GM21723 (cell line): ENCODE measurements at regions not wholly inside any gene's neighbourhood (a gene's known extent, or its start where the extent isn't known, plus 50 kb on each side); places are given as distances from the start of the nearest gene placed in this dataset.
"Not testable (repeated sequence)": the region's sequence is repeated elsewhere in the genome, so short reads cannot be mapped to it uniquely, and the experiment has no call there.

ENCODE experiments used
- ATAC-seq: cut with Tn5 transposase; IDR thresholded peaks from one replicate; pipeline ENCODE4 v1.9.1; 2021; ENCODE audit warnings: mild to moderate bottlenecking, moderate library complexity; ENCODE audit not compliant: unreplicated experiment

DNA sequence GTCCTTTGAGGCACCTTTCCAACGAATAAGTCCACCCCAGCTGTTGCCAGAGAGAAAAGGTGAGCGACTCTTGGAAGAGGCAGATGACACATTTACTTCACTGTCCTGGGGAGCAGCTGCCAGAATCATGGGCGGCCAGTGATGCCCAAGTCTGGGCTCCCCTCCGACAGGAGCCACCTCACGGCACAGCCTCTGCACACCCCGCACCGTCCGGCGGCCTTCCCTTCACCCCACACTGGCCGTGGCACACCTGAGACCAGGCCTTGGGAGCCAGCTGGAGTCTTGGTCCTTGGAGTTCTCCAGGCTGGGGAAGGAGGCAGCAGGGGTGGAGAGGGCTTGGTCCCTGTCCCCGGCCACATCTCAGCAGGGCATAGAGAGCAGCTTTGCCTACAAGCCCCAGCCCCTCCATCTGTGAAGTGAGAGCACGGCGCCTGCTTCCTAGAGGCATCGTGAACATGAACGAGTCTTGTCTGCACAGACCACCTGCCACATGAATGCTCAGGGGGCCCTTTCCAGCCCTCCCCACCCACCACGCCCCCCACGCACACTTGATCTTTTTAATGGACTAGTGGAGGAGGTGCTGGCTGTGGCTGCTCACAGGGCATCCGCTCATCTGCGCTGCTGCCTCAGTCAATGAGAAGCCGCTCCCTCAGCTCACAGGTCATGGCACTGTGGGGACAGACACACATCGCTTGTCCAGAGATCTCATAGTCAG lies 400.2 kb upstream of the MYT1L start:
- no peak for ATAC-seq

DNA sequence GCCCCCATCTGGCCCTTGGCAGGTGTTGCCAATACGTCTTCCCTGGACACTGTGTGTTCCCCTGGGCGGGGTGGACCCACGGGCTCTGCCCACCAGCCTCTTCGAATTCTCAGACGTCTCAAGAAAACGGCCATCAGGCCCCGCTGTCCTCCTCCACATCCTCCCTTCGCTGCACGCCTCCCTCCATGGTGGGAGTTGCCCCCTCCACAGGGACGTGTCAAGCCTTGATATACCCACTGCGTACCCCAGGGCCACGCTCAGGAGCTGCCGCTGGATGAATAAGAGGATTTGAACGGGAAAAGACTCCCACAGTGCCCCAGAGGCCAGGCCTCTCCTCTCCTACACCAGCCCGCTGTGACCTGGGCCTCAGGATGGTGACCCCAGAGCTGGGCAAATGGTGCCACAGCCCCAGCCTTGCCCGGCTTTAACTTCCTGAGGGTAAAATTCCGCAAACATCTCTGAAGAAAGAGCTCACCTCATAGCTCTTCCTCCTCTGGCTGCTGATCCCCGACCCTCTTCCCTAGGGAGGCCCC lies 399.3 kb upstream of the MYT1L start:
- no peak for ATAC-seq

DNA sequence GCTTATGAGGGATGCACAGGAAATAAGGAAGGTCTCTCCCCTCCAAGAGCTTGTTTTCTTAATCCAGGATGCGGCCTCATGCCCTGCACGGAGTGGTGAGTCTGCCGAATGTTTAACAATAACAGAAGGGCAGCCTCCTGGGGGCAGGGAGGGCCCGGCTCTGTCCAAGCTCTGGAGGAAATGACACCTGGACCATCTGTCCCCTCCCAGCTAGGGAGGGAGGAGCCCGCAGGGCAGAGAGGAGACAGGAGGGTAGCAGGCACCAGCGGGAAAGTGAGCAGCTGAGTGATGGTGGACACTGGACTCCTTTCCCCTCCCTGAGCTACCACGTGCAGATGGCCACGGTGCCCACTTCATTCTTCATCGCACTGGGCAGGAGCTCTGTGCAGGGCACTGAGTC lies 398.2 kb upstream of the MYT1L start:
- ATAC-seq, result no peak

DNA sequence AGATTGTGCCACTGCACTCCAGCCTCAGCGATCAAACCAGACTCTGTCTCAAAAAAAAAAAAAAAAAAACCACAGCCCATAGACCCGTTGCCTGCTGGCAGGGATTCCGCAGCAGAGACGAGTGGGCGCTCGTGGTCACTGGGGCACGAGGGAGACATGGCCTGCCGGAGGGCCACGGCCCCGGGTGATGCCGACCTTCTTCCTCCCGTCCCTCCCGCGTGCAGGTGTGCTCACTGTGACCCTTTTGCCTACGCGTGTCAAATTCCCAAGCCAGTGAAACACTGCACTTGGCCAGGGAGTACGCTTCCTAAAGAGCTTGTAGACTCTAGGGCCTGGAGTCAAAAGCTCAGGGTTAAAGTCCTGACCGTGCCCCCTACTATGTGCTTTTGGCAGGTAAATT lies 397.6 kb upstream of the MYT1L start:
- no peak for ATAC-seq

DNA sequence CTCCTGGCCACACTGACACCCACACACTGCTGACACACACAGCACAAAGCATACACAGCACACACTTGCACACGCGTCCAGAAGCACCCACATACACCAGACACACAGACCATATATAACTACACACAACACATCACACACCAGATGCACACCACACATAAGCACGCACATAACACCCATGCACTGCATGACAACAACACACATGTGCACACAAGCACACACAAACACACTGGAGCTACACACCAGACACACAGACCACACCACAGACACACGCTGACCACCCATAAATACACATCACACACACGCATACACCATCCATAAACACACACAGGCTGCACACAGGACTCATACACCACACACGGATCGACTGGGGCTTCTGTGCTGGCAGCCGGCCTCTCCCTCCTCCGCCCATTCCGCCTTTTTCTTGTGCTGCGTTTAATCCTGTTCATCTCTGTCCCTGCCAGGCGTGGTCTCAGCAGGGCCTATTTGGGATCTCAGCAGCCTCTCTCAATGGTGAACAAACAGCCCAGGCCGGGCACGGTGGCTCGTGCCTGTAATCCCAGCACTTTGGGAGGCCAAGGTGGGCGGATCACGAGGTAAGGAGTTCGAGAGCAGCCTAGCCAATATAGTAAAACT lies 396.9 kb upstream of the MYT1L start:
- ATAC-seq, result no peak

DNA sequence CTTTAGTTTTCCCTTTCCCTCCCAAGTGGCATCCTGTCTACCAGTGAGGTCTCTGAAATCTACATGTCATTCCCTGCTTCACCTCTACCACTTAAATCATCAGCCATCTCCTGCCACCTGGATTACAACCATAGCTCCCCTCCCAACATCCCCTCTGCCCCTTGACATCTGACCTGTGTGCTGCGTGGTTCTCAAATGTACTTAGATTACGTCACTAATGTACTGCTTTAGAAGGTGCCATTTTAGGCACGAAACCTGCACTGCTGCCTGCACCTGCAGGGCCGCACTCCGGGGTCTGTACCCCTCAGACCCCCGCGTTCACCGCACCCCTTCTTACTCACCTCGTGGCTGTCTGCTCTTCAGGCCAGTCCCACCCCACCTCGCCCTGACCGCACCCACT lies 395.1 kb upstream of the MYT1L start:
- ATAC-seq, result no peak

DNA sequence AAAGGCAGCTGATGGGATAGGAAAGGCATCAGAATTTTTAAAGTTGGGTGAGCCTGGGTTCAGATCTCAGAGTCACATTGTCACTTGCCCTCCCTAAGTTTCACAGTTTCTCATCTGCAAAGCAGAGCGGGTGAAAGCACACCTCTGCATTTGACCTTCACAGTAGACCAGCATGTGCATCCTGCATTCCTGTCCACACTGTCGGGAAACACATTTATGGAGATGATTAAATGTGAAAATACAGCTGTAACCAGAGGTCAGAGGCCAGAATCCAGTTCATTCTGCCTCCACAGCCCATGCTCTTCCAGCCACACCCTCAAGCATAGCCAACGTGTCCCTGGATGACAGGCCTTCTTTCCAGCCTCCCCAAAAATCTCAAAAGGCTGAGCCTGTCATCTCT lies 392.0 kb upstream of the MYT1L start:
- ATAC-seq, result no peak

DNA sequence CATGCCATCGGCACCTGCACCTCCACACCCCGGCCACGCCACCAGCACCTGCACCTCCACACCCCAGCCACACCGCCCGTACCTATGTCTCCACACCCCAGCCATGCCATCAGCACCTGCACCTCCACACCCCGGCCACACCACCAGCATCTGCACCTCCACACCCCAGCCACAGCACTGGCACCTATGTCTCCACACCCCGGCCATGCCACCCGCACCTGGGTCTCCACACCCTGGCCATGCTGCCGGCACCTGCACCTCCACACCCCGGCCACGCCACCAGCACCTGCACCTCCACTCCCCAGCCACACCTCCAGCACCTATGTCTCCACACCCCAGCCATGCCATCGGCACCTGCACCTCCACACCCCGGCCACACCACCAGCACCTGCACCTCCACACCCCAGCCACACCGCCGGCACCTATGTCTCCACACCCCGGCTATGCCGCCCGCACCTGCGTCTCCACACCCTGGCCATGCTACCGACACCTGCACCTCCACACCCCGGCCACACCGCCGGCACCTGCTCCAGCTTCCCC lies 390.3 kb upstream of the MYT1L start:
- ATAC-seq, result no peak

DNA sequence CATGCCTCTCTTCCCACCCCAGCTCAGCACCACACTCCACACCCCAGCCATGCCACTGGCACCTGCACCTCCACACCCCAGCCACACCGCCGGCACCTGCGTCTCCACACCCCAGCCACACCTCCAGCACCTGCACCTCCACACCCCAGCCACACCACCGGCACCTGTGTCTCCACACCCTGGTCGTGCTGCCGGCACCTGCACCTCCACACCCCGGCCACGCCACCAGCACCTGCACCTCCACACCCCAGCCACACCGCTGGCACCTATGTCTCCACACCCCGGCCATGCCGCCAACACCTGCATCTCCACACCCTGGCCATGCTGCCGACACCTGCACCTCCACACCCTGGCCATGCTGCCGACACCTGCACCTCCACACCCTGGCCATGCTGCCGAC lies 389.7 kb upstream of the MYT1L start:
- not testable (repeated sequence) for ATAC-seq

DNA sequence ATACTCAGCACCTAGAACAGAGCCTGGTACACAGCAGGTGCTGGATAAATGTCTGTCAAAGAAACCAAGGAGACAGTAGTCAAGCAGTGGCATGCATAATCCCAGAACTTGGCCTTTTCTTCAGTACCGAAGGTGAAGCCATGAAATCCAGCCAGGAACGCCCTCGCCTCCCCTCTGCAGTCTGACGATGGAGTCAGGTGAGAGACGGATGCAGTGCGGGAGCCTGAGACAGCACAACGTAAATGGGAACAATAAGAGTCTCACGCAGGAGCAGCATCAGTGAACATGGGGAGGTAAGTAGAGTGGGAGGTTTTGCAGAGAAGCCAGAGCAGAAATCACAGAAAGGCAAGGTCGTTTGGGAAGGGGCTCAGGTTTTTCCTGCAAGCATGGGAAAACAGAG lies 389.3 kb upstream of the MYT1L start:
- no peak for ATAC-seq

DNA sequence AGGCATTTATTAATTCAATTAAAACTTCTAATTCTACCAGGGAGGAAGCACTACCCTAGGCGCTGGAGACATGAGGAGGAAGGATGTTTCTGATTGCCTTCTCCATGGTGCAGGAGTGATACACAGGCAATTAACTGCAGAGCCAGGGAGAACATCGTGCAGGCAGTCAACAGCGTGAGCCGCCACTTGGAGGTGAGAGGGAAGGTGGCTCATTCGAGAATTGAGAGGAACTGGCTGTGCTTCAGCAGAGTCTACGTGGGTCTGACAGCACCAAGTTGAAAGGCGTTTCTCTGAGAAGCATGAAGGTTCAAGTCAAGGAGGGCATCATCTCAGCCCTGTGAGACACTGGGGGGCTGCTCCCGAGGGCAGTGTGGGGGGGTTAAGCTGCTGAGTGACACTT lies 388.7 kb upstream of the MYT1L start:
- no peak for ATAC-seq

DNA sequence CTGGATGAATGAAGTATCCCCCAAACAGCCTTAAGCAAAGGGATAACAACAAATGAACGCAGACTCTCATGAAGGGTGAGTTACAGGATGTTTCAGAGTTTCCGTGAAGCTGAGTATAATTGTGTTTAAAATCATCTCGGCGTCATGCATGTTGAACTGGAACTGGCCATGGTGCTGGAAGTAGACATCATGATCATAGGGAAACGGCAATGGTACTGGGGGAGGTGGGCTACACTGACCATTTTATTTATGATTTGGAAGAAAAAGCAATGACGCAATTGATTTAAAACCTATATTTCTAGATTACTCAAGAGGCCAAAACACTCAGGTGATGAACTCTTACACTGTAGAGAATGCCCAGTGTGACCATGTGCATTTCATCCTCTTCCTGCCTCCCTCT lies 387.9 kb upstream of the MYT1L start:
- no peak for ATAC-seq

DNA sequence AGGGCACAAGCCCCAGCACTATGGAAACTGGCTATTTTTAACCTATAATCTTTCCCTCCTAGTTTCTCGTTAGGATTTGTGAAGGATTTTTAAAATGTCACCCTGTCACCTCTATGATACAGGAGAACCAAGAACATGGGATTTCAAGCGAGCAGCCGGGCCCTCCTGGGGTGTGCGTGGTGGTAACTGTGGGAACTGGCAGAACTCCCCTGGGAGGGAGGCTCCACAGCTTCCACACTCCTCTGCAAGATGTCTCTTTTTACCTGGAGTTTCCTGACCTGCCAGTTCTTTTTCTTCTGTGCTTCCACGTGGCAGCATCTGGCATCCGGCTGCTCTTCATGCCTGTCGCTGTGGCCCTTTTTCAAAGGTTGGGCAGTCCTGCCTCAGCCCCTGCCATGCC lies 386.3 kb upstream of the MYT1L start:
- no peak for ATAC-seq

DNA sequence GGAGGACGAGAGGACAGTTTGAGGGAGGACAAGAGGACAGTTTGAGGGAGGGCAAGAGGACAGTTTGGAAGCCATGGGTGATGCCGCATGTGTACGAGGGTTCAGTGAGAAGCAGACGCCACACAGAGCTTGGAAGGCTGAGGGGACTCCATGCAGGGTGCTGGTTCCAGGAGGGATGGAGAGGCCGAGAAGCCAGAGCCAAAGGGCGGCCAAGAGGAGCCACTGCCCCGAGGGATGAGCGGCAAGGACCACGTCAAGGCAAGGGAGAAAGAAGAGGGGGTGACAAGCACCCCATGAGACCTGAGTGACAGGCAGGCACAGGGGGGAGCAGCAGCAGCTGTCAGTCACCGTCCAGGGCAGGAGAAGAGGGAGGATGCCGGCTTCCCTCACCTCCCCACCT lies 385.7 kb upstream of the MYT1L start:
- no peak for ATAC-seq

DNA sequence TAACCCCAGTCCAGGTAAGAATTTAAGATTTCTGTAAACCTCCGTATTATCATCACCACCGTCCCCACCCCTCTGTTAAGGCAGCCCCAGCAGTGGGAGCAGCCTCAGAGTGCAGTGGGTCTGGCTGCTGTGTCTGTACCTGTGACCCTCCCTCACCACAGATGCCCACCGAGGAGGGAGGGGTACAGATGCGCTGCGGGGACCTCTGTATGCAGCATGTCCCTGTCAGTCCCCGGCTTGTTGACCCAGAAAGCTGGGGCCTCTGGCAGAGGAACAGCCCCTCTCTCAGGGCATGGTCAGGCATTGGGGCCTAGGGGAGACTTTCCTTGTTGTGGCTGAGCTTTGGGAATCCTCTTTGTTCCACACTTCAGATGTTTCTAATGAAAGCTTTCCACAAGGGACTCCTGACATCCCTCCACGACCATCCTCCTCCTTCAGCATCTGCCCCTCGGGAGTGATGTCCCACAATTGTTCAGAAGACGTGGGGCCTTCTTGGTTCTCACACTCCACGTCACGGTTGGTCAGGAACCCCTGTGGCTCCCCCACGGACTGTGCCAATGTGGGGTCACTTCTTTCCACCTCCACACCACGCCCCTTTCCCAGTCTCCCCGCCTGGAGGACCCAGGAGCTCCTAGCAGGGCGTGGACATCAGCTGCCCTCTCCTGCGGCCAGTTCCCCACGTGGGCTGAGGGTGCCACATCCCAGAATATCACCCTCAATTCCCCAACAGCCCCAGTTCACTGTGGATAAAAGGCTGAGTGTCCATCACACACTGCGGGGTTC lies 384.2 kb upstream of the MYT1L start:
- ATAC-seq, result no peak

DNA sequence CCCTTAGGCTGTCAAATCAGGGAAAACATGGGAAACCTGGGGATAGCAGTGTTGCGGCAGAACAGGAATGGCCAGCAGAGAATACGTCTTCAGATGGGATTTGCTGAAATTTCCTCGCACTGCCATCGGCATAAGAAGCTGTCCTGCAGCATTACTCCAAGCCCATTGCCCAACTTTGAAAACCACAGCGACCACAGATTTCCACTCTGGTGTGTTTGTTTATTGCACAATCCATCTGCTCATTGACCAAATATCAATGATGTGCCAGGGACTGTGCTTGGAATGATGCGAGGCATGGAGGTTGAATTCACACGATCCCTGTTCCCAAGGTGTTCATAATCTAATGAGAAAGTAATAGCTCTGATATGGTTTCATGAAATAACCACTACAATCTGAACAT lies 383.3 kb upstream of the MYT1L start:
- ATAC-seq, result no peak

DNA sequence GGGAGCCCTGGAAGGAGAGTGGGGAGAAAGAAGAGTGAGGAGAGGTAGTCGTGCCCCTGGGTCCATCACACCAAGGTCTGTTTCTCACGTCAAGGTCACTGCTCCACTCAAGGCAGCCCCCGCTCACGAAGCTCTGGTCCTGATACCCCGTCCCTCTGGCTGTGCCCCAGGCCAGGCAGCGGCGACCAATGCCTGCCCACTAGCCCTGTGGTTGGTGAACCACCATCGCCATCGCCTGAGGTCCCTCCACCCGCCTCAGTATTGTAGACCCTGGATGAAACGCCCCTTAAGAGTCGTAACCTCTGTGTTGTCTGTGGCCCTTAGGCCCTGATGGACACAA lies 378.3 kb upstream of the MYT1L start:
- ATAC-seq, result no peak

DNA sequence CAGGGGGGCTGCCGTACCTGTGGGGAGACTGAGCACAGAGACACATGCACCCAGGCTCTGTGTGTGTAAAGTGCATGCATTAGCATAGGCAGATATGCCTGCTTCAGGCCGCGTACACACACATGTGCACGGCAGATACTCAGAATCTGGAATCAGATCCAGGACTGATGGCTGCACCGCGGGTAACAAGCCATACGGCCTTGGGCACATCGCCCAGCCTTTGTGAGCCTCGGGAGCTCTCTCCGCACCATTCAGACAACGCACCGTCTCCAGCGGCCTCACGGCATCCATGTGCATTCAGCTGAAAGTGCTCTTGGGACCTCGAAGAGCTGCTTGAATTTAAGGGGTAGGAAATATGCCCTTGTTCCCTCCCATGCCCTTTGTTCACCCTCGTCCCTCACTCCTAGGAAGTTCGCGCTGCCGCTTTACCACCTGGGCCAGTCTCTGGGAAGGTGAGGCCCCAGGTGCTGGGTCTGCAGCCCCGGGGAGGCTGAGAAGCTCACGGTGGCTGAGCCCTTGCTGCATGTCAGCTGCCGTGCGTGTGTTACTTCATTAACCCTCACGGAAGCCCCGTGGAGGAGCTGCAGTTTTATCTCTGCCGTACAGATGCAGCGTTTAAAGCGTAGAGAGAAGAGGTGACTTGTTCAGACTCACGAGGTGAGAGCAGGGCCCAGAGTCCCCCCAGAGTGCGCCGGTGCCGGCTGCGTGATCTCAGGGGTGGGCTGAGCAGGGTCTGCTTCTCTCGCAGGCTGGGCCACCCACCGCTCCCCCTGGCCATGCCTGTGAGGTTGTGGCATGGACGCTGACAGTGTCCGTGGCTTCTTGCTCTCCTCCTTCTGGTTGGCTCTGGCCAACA lies 377.7 kb upstream of the MYT1L start:
- ATAC-seq, result no peak

DNA sequence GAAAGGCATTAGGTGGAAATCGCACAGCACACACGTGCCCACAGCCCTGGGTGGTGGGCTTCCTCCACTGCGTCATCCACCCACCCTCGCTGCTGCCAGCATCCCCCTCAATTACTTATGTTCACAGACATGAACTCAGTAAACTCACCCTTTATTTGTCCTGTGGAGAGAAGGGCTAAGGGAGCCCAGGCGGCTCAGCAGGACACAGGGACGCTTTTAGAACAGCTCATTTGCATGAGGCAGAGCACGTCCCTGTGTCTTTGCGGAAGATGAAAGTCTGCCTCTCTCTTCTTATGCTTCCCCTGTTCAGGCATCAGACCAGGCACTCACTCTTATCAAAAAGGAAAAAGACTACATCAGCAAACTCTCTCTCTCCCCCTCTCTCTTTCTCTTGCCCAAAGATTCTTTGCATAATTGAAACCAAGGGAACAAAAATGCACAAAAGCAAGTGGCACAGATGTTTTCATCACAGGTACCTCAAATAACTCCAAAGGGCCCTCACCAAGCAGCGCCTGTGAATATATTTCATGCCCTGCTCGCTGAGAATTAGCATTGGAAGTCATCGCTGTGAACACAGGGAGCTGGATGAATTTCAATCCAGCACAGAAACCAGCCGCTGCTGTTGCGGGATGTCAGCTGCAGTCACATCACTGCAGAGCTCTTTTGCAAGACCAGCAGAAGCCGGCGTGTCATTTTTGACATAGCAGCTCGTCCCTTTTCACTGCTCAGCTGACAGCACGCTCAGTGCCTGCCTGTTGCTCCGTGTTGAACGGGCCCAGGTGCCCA lies 376.3 kb upstream of the MYT1L start:
- ATAC-seq, result no peak

DNA sequence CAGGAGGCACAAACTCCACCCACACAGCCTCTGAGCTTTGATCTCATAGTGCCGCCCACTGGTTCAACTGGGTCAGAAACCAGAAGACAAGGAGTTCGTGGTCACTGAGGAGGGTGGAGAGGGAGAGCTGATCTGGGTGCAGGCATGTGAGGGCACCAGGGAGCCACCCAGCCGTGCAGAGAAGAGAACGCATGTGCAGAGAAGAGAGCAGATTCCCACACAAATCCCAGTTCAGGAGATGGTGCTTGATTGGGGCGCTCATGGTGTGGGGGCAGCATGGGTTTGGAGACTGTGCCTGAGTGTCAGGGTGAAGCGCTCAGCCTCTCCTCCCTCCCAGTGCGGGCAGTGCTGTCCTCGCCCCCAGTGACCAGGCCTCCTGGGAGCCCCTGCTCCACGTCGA lies 375.2 kb upstream of the MYT1L start:
- ATAC-seq, result no peak
